Amniotic epithelial cell (primary cell): ENCODE measurements at regions not wholly inside any gene's neighbourhood (a gene's known extent, or its start where the extent isn't known, plus 50 kb on each side); places are given as distances from the start of the nearest gene placed in this dataset.
"Not testable (repeated sequence)": the region's sequence is repeated elsewhere in the genome, so short reads cannot be mapped to it uniquely, and the experiment has no call there.

Experiments used
- DNase-seq: peaks from one replicate; pipeline ENCODE4 v3.0.0-alpha.2; 2010; ENCODE audit warnings: low read depth

DNA sequence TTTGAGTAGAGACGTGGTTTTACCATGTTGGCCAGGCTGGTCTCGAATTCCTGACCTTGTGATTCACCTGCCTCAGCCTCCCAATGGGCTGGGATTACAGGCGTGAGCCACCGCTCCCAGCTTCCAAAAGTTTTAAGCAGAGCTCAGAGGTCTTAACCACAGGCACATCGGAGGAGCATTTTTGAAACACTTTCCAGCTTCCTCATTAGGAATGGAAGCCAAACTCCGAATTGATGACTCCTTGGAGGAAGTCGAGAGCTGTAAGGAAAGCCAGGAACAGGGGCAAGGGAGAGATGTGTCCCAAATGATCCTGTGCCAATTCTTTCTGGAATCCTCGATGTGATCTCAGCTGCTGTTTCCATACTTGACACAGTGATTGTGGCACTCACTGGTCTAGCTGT lies 56.2 kb upstream of the CCZ1B start:
- DNase-seq, result not testable (repeated sequence)

DNA sequence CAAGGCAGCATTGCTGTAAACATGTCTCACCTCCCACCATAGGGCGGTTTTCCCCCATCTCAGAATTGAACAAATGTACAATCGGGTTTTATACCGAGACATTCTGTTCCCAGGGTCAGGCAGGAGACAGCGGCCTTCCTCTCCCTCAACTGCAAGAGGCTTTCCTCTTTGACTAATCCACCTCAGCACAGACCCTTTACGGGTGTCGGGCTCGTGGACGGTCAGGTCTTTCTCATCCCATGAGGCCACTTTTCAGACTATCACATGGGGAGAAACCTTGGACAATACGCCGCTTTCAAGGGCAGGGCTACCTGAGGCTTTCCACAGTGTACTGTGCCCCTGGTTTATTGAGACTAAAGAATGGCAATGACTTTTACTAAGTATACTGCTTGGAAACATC lies 57.7 kb upstream of the CCZ1B start:
- not testable (repeated sequence) for DNase-seq

GRCh38 chr7:6886198-6886597 lies 60.1 kb upstream of the CCZ1B start:
- no peak for DNase-seq

- DNase-seq, result not testable (repeated sequence)
Observed at GRCh38 chr7:6888267-6889045, 62.4 kb upstream of the CCZ1B start.

GRCh38 chr7:6889252-6889812 lies 63.3 kb upstream of the CCZ1B start:
- no peak for DNase-seq

DNA sequence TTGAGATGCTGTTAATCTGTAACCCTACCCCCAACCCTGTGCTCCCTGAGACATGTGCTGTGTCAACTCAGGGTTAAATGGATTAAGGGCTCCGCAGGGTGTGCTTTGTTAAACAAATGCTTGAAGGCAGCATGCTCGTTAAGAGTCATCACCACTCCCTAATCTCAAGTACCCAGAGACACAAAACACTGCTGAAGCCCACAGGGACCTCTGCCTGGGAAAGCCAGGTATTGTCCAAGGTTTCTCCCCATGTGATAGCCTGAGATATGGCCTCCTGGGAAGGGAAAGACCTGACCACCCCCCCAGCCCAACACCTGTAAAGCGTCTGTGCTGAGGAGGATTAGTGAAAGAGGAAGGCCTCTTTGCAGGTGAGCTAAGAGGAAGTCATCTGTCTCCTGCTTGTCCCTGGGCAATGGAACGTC lies 76.0 kb upstream of the CCZ1B start:
- not testable (repeated sequence) for DNase-seq

- peak; percentile 17 for DNase-seq
Observed at GRCh38 chr7:6903289-6903688, 77.2 kb upstream of the CCZ1B start.

DNA sequence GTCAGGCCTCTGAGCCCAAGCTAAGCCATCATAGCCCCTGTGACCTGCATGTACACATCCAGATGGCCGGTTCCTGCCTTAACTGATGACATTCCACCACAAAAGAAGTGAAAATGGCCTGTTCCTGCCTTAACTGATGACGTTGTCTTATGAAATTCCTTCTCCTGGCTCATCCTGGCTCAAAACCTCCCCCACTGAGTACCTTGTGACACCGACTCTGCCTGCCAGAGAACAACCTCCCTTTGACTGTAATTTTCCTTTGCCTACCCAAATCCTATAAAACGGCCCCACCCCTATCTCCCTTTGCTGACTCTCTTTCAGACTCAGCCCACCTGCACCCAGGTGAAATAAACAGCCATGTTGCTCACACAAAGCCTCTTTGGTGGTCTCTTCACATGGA lies 77.7 kb upstream of the CCZ1B start:
- DNase-seq, result not testable (repeated sequence)

- DNase-seq, result no peak
Observed at GRCh38 chr7:6917258-6917657, 91.2 kb upstream of the CCZ1B start.

DNA sequence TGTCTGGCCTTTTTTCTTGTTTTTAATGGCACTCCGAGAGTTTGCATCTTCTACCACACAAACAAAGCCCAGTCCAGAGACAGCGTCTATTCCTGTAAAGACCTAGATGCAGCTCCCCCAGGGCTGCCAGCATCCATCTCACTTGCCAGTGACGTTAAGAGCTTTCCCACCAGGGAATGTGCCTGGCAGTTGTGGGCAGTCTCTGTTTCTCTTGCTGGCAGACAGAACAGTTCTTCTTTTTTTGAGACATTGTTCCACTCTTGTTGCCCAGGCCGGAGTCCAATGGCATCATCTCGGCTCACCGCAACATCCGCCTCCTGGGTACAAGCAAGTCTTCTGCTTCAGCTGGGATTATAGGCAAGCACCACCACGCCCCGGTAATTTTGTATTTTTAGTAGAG lies 93.1 kb upstream of the CCZ1B start:
- DNase-seq, result not testable (repeated sequence)

- not testable (repeated sequence) for DNase-seq
Observed at GRCh38 chr7:6924523-6924922, 98.4 kb upstream of the CCZ1B start.

DNA sequence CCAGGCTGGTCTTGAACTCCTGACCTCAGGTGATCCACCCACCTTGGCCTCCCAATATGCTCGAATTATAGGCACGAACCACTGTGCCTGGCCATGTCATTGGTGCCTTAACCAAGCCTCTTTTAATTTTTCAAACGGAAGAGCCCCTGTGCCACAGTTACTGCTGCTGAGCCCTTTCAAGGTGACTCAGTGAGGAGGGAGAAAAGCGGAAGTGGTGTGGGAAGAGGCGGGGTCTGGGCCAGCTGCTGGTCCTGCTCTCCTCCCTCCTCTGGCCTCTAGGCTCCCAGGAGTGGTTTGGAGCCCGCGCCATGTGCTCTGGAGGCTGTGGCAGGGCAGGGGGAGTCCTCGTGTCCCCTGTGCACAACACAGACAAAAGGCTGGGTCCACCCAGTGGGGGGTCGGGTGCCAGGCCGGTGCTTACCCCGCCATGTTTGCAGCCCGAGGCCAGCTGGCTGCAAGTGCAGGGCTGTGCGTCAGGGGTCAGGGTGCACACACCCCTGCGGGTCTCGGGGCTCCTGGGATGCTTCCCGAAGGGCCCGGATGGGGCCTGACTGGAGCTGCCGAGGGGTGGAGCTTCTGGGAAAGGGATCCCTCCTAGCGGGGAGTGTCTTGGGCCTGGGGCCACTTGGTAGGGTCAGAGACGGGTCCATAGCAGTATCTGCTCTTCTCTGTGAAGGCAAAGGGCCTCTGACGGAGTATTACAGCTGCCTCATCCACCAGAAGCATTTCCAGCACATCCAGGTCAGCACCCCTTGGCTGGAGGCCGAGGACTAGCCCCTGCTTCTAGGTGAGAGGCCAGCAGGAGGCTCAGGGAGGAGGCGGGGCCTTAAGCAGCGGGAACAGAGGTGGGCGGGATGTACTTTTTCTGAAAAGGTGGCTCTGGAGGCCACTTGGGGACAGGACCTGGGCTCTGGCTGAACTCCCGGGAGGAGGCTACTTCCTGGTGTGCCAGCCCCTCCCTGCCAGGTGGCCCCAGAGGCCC lies 100.4 kb upstream of the CCZ1B start:
- DNase-seq, result not testable (repeated sequence)

DNA sequence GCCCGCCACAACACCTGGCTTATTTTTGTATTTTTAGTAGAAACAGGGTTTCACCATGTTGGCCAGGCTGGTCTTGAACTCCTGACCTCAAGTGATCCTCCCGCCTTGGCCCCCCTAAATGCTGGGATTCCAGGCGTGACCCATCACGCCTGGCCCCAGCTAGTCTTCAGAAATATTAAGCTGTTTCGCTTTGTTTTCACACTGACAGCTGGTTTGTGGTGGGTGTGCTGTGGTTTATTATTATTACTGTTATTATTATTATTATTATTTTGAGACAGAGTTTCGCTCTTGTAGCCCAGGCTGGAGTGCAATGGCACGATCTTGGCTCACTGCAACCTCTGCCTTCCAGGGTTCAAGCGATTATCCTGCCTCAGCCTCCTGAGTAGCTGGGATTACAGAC lies 101.6 kb upstream of the CCZ1B start:
- DNase-seq, result not testable (repeated sequence)

DNA sequence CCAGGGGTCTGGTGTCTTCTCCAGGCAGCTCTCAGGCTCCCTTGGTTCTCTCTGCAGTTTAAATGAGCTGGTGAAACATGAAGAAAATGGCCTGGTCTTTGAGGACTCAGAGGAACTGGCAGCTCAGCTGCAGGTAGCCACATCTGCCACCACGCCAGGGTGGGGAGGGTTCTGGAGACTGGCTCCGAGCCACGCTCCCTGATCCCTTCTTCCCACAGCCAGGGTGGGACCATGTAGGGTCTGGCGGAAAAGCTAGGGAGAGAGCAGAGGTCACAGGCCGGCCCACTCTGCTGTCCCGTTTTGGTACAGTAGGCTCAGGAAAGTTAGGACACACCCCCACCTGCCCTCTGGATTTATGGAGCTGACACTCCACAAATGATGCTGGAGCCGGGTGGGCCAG lies 103.5 kb upstream of the CCZ1B start:
- DNase-seq, result not testable (repeated sequence)

DNA sequence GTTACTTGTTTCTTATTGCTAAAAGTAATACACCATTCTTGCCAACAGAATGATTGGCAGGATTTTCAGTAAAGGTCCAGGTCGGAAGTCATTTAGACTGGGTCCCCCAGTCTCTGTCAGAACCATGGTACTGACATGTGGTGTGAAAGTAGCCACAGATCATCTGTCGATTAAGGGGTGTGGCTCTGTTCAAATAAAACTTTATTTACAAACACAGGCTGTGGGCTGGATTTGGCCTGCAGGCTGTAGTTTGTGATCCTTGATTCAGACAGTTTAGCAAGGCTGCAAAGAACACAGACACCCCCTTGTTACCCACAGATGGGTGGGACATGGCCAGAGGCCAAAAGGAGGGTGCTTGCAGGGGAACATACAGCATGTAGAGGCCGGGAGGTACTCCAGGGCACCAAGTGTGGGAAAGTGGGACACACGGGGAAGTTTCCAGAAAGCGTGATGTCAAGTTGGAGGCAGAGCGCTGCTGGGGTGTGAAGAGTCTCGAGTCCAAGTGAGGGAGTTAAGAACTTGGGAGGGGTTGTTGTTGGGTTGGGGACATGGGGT lies 104.1 kb upstream of the CCZ1B start:
- DNase-seq, result not testable (repeated sequence)

DNA sequence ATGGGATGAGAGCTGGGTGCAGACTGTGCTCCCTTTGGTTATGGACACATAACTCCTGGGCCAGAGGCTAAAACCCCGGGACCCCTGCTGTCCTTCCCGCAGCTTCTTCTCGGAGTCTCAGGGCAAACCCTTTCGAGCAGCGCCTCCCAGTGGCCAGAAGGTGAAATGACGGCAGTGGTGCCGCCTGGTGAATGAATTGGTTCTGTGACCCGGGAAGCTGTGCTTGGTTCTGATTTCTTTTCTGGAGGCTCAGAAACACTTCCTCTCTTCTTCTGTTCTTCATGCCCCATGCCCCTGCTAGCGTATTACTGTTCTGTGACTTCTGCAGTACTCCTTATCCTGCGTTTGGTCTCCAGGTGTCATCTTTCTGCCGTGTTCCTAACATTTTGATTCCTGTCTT lies 104.7 kb upstream of the CCZ1B start:
- DNase-seq, result not testable (repeated sequence)

DNA sequence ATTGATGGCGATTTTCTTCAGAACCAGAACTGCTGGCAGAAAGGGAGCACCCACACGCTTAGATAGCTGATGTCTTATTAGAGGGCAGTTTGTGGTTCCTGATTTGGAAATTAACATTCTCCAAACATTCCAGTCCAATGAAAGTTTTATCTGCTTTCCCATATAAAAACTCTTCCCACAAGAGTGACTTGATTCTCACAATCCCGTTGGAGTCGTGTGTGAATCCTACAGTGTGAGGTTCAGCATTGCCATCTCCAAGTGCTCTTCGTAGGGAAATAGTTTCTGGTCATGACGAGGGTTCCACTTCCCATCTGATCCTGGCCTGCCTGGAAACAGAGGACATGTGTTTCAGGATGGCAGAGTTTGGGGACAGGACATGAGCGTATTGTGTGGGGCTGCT lies 105.4 kb upstream of the CCZ1B start:
- peak; percentile 41 for DNase-seq

- DNase-seq, result not testable (repeated sequence)
Observed at GRCh38 chr7:6933954-6934632, 108.0 kb upstream of the CCZ1B start.

- DNase-seq, result no peak
Observed at GRCh38 chr7:6934981-6935380, 108.9 kb upstream of the CCZ1B start.

DNA sequence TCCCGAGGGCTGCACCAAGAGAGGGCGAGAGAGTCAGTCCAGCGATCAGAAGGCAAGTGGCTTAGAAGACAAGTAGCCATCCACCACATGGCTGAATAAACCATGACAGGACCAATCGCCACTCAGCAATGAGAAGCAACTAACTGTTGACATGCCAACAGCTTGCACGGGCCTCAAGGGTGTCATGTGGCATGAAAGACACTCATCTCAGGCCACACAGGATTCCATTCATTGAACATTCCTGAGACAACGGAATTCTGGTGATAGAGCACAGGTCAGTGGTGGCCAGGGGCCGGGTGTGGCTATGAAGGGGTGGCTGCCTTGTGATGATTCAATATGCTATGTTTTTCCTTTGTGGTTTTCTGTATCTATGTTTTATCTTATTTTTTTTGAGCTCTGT lies 110.6 kb upstream of the CCZ1B start:
- DNase-seq, result peak; percentile 5

DNA sequence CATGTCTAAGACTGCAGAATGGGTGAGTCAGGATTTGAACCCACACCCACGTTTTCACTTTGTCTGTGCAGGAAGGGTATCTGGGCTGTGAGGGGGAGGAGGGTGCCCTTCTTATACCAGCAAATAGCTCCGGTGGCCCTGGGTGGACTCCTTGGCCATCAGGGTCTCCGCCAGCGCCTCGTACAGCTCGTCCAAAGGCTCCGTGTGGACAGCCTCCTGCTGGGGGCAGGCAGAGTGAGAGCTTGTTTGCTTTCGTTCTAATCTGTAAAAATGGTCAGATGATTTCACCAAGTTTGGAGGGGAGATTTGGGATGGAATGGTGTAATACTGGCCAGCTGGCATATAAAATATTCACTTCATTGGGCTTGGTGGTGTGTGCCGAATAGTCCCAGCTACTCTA lies 111.7 kb upstream of the CCZ1B start:
- DNase-seq, result not testable (repeated sequence)

GRCh38 chr7:6938284-6938683 lies 112.2 kb upstream of the CCZ1B start:
- DNase-seq, result peak; percentile 1
